EH (cell line): ENCODE measurements at regions not wholly inside any gene's neighbourhood (a gene's known extent, or its start where the extent isn't known, plus 50 kb on each side); places are given as distances from the start of the nearest gene placed in this dataset.

Experiments used
- DNase-seq: peaks from one replicate; pipeline ENCODE4 v3.0.0-alpha.2; 2015; ENCODE audit warnings: low read depth

DNA sequence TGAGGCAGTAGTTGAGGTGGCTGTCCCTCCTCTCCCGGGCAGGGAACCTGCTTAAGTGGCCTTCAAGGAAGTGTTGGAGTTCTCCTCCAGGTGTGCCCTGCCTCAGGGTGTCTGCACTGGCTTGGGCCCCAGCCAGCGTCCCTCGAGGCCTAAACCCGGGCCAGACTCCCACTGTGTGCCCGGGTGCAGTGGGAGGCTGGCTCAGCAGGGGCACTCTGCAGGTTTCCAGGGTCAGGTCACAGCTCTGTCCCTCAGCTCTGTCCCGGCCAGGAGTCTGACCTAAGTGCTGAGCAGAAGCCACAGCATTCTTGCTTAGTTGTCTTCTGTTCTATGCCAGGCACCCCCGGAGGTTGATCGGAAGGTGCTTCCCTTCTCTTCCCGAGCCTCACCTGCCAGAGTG, 69.0 kb upstream of the OTOS start:
- DNase-seq = no peak

DNA sequence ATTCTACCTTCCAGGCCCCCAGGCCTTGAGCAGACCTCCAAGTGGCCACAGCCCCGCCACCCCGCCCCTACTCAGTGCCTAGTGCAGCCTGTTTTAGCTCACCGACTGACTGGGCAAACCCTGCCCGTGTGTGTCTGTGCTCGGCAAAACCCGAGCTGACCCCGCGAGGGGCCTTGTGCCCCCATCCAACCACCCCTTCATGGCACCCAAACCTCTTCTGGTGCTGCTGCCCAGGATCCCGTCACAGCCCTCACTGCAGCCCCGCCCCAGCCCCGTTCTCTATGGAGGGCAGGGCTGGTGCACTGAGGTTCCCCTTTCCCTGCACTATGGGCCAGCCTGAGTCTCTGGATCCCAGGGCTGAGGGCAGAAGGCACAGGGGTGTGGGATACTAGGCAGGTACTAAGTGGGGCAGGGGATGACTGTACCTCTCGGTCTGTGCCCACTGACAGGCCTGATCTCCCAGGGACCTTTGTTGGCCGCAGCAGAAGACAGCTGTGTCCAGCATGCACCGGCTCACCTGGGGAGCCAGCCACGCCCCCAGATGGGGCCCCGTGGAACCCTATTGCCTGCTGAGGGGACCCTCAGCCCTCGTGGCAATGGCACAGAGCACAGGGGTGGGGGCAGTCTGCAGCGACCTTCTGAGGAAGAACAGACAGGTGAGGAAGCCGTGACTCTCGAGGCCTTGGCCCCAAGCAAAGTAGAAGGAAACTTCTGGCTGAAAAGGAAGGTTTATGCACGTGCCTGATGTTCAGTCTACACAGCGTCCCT, 69.9 kb upstream of the OTOS start:
- no peak for DNase-seq

DNA sequence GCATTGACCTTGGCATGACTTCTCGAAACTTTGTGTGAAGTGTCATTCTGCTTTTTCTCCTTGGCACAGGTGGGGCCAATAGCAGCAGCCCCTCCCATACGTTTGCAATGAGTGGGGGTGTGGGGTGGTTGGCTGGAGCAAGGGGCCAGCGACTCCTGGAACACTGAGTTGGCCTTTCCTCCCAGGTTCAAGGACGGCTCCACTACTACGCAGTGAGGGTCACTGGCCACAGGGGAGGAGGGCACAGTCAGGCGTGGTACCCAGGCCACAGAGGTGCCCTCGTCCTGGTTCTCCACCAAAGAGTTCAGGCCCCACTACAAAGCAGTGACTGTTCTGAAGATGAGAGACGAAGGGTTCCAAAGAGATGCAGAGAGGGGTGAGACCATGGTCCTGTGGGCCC, 70.6 kb upstream of the OTOS start:
- no peak for DNase-seq

DNA sequence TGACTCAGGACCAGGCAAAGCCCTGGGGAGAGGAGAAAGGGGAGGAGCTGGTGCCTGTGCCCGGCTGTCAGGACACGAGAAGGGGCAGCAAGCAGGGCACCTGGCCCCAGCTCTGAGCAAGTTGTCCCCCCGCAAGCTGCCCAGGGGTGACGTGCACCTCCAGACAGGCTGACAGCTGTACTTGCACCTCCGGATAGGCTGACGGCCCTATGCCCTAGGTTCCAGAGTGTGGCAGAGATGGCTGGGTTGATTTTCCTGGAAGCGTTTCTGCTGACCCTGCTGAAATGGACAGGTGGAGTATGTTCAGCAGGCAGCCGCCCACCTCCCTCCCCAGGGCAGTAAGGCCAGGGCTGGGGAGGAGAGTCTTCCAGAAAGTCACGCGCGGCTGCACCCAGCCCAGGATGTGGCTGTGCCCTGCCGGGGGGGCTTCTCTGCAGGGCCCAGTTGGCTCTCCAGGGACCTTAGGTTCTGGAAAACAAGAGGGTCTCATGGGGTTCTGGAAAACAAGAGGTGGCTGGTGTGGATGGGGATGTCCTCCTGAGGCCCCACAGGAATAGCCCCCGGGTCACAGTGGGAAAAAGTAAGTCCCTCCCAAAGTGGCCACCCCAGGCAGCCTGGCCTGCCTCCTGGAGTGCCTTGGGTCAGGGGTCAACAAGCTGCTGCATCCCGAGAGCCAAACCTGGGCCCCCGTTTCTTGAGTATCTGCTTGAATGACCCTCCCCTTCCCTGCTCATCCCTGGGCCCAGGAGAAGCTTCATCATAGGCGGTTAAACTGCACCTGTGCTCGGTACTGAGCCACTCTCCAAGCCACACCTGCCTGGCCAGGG, 71.4 kb upstream of the OTOS start:
- DNase-seq = no peak

DNA sequence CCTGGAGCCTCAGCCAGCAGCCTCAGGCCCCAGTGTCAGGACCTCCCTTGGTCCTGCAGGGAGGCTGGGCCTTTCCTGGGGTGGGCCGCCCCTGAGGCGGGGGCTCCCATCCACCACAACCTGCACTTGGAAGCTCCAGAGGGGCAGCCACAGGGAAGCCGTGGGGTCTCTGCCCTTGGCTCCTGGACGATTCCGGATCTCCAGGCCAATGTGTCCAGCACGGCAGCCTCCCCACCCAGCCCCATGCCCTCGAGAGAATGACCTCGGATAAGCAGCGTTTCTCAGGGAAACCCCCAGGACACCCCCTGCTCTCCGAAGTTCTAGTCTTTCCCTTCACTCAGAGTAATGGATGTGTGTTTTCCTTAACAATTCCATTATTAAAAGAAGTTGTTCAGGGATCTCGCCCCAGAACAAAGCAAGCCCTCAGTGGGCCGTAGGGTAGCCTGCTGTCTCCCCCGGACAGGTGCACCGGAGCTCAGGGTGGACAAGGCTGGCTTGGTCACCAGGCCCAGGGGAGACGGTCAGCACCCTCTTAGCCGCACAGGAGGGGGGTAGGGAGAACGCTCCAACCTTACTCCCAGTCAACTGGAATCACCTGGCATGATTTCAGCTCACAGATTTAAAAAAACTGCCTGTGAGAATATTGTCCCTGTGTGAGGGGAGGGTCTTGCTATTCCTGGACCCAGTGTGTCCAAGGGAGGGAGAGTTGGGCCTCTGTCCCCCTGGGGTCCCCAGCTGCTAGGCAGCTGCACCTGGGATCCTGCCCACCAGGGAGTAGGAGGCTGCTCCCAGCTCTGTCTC, 72.2 kb upstream of the OTOS start:
- no peak for DNase-seq

DNA sequence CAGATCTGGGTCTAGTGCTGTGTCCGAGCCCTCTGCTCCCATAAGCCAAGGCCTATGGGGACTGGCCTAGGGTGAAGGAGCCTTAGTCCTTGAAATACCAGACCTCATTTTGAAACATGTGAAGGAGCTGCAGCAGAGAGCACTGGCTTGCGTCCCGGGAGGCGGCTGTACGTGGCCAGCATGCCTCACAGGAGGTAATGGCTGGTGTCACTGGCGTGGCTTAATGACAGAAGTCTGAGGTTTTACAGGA, 72.7 kb upstream of the OTOS start:
- DNase-seq = no peak

DNA sequence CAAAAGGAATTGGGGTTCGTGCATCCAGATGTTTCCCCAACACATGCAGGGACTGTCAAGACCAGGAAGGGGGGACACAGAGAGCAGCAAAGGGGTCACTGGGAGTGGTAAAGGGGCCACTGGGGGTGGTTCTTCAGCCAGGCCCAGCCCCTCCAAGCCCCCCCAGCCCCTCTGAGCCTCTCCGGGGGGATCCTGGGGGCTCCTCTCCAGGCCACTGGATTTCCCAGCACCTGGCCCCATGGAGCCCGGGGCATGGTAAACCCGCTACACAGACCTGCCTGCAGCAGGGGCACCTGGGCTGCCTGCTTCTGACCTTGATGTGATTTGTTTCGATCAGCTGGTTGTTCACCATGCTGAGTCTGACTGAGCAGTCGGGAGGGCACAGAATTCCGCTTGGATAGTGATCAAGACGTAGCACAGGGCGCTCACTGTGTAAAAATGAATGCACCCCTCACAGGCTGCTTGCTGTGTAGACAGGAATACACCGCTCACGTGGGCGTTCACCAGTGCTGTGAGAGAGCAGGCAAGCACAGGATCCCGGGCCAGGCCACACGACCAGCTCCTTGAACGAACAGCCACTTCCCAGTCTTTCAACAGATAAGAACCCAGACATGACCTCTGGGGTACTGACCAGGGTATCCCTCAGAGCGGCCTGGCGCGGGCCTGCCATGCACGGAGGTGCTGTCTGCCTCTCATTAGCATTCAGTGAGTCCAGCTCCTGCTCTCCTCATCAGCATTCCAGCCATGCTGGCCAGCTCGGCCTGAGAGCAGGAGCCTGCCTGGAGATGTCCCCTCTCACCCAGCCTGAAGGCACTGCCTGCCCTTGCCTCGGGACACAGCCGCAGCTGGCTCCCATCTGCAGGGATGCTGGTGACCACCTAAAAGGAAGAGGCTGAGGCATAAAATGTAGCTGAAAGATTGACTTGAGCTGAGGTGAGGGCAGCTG, 73.3 kb upstream of the OTOS start:
- DNase-seq = no peak

DNA sequence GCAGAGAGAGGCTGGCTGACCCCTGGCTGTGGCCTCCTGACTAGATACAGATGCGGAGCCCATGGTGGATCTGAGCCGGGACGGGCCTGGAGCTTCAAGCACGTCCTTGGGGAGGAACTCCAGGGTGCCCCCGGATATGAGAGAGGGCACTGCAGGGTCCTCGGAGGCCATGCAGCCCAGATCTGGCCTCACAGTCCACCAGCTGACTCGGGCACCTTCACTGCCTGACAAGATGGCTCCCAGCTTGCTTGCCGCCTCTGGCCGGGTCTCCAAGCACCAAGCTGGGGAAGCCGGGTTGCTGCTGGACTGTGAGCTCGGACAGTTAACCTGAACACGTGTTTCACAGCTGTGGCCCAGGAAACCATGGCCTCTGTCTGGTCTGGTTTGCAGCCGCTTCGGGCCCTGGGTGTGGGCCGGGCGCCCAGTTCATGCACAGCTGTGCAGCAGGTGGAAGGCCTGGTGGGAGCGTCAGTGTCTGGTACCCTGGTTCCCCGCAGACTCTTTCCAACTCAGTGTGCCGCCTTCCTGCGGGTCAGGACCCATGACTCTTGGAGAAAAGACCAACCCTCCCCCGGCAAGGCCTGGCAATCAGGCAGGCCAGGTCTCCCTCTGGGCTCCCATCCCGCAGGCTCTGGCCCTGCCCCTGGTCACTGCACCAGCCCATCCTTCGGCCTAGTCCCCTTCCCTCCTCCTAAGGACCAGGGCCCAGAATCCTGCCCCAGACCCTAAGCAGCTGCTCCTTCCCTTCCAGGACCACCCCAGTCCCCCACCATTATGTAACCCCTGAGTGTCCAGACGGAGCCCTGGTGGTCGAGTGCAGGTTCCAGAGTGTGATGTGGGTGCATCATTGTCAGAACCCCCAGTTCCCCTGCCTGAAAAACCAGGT, 74.6 kb upstream of the OTOS start:
- no peak for DNase-seq

DNA sequence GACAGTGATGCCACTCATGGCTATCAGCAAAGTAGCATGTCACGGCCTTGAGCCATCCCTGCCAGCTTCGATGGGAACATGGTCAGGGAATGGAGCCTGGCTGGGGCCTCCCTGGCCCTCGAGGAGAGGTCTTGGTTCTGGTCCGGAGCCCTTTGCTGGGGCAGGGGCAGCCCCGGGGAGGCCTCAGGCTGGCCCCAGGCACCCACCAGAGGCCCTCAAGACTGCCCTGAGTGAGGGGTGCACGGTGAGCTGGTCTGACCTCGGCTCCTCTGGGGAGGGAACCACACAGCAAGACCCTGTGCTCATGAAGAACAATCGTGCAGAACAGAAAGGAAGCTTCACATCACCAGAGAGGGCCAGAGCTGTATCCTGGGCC, 75.2 kb upstream of the OTOS start:
- no peak for DNase-seq

DNA sequence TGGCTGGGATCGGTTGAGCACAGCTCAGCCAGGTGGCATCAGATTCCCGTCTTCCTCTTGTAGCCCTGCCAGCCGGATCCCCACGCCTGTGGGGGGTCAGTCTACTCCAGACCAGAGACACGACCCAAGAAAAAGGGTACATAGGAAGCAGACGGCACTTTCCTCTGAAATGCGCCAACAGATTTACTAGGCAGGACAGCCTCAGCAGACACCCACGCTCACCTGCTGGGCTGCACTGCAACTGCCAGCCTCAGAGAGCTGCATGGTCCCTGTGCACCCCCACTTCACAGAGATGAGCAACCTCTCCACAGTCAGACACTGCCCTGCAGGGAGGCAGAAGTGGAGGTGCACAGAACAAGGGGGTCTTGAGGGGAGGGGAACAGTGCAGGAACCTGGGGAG, 75.7 kb upstream of the OTOS start:
- no peak for DNase-seq

DNA sequence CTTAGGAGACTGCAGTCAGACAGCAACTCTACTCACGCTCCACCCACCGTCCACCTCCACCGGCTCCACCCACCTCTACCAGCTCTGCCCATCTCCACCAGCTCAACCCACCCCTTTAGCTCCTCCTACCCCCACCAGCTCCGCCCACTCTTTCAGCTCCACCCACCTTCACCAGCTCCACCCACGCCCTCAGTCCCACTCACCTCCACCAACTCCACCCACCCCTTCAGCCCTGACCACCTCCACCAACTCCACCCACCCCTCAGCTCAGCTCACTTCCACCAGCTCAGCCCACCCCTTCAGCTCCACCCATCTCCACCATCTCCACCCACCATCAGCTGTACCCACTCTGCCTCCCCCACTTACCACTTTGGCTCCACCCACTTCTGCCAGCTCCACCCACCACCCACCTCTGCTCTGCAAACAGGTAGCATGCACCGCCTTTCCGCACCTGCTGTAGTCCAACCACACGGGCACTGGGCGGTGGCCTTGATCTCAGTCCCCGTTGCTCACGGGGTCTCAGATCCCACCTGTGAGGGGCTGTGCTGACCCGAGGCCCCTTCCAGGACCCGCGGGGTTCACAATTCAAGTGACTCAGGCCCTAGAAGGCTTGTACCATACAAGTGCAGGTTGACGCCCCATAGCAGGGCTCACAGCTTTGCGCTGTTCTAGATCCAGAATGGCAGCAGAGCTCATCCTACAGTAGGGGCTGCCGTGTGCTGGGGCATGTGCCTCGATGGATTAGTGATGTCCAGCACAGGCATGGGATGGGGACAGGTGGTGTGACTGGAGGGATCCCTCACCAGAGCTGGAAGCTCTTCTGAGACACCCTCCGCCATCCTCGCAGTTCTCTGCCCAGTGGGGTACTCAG, 77.2 kb upstream of the OTOS start:
- no peak for DNase-seq

DNA sequence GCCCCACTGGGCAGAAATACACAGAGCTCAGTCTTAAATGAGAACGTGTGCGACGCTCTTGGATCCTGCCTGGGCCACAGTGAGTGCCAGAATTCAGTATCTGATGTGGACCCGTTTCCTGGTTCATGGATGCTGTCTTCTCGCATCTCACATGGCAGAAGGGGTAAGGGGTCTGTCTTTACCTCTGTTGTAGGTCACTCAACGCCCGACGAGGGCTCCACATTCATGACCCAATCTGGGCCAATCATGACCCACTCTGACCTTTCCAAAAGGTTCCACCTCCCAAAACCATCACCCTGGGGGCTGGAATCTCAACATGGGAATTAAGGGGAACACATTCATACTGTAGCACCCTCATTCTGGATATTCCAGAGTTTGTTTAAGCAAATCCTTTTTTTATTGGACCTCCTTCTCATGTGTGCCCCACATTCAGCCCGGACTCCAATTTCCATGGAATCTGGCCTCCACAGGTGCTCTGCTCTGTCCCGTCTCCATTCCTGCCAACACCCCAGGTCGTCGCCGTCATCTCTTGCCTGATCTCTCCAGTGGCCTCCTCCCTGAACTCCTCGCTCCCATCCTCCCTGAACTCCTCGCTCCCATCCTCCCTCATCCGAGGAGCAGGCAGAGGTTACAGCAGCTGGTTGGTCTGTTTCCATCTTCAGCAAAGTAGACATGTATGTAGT, 78.9 kb upstream of the OTOS start:
- DNase-seq = no peak

DNA sequence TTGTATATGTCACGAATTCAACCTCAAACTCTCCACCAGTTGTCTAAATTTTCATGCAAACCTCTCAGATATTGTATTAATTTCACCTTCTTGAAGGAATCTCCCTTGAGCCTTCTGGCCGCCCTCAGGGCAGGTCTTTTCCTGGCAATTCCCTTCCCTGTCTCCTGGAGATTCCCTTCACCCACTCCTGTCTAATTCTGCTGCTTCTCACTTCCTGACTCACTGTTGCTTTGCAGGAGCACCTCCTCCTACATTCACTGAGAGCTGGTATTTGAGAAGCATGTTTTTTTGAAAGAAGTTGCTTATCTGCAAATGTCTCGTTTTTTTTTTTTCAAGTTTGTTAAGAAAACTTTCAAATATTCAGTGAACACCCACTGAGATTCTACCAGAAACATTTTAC, 79.9 kb upstream of the OTOS start:
- DNase-seq = peak; percentile 55

DNA sequence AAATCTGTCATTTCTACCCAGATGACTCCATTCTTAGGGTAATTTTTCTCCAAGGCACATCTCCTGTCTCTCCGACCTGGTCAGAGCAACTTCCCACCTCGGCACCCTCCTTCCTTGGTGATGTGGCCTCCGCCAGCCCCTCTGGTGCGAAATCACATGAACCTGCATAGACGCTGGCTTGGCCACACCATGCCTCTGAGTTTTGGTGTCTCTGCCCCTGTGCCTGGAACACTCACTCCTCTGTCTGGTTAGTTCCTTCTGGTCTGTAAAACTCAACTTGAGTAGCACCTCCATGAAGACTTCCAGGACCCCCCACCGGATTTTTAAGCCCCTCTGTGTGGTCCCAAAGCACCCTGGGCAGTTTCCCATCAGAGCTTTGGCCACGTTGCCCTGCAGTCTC, 83.2 kb upstream of the OTOS start:
- no peak for DNase-seq

DNA sequence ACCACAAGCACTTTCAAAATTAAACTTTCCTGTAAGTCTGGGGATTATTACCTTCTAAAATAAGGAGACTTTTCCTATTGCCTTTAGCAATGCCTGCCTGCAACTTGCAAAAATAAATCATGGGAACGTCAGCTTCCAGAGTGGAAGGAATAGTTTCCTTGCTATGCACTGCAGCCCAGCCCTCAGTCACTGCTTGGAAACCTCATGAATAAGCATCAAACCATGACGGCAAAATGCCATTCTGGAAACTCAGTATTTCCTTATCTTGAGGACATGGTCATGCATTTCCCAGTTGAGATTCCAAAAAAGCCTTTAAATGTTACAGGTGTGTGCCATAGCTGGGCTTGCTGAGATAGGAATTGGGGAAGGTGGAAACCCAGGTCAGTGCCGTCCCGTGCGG, 84.2 kb upstream of the OTOS start:
- DNase-seq = peak; percentile 80

DNA sequence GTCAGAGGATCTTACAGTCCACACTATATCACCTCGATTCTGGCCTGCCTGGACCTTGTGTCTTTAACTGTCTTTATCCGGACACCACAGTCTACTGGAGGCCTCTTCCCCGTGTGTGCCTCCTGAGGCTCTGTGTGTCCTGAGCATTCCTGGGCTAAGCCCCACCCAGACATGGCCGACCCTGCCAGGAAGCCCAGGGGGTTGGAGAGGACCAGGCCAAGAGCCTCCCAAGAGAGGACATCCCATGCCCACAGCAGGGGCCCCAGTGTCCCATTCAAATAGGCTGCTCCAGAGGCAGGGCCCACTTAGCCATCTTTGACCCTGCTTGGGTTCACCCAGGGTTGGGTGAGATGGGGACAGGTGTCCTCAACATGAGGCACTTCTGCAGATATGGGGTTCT, 84.7 kb upstream of the OTOS start:
- DNase-seq = no peak

DNA sequence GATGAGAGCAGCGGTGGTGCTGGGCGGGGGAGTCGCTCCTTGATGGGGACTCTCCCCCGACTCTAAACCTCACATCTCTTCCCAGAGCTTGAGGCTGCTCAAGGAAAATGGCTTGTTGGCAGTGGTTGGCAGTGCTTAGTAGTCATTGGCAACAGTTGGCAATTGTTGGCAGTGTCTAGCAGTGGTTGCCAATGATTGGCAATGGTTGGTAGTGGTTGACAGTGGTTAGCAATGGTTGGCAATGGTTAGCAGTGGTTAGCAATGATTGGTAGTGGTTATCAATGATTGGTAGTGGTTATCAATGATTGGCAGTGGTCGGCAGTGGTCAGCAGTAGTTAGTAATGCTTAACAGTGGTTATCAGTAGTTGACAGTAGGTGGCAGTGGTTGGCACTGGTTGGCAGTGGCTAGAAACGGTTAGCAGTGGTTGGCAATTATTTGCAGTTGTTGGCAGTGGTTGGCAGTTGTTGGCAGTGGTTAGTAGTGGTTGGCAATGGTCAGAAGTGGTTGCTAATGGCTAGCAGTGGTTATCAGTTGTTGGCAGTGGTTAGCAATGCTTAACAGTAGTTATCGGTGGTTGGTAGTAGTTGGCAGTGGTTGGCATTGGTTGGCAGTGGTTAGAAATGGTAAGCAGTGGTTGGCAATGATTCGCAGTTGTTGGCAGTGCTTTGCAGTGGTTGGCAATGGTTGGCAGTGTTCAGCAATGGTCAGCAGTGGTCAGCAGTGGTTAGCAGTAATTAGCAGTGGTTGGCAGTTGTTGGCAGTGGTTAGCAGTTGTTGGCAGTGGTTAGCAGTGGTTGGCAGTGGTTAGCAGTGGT, 85.4 kb upstream of the OTOS start:
- no peak for DNase-seq

DNA sequence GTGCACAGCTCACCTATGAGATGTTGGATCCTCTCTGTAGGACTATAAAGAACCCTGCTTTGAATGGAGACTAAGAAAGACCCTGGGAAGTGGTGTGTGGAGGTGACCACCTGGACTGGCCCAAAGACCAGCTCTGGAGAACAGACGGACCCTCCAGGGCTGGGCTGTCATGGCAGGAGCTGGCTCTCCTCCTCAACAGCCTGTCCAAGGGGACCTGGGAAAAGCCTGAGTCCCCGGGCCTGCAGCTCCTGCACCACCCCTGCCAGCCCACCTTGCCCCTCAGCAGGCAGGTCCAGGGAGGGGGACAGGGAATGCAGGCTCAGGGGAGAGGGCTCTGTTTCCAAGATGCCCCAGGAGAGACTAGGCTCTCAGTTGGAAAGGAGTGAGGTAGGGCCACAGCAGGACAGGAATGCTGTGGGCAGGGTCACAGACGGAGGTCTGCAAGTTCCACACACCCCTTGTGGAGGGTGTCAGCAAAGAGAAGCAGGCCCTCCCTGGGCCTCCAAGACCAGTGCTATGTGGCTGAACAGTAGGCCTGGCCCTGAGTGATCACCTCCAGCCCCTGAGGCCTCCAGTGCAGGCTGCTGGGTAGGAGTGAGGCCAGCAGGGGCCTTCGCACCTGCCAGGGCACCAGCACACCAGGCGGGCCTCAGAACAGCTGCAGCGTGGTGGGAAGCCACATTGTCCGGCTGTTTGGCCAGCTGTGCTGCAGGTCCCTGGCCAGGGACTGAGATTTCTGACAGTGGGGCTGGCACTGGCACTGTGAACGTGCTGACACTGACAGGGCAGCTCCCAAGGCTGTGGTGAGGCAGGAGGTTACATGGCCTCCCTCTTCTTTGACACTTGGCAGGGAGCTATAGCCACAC, 86.4 kb upstream of the OTOS start:
- DNase-seq = no peak
